H1 (cell line): ENCODE measurements at regions not wholly inside any gene's neighbourhood (a gene's known extent, or its start where the extent isn't known, plus 50 kb on each side); places are given as distances from the start of the nearest gene placed in this dataset.

Experiments used
- CTCF ChIA-PET: fragments of 300-600 bp; sonication (Branson Sonifier 250); formaldehyde crosslinking; loops from one replicate; lab custom pipeline; 2021; ENCODE audit not compliant: partially characterized antibody; lab: Charles Lee
- POLR2A ChIA-PET: fragments of 300-600 bp; sonication (Branson Sonifier 250); formaldehyde crosslinking; loops from one replicate; lab custom pipeline; 2021; ENCODE audit warnings: inconsistent platforms; ENCODE audit not compliant: partially characterized antibody; lab: Charles Lee
- DNase-seq, 2 experiments: peaks; one replicate each; pipeline versions ENCODE4 v3.0.0 to v3.0.0-alpha.2; 2010 to 2022; ENCODE audit warnings: low spot score in 2 of 2, low read depth in 1 of 2, mixed read lengths in 1 of 2
- FAIRE-seq: peaks from 2 replicates; lab custom pipeline; 2011; peaks lifted over from hg19 to GRCh38; lab: Jason Lieb, UNC
- H2AFZ ChIP-seq: 2 replicates; pipeline ENCODE4 v1.8.1; 2012; ENCODE audit warnings: low read length, inconsistent platforms
- H2AK5ac ChIP-seq: 2 replicates; pipeline ENCODE4 v1.6.1; 2013; ENCODE audit warnings: low read depth, low read length
- H2BK120ac ChIP-seq: replicated peaks from 2 replicates; pipeline ENCODE3; 2013; ENCODE audit warnings: low read depth, low read length, inconsistent platforms
- H2BK12ac ChIP-seq: 2 replicates; pipeline ENCODE4 v1.6.1; 2013; ENCODE audit warnings: low read depth, low read length
- H2BK15ac ChIP-seq: 2 replicates; pipeline ENCODE4 v1.6.1; 2013; ENCODE audit warnings: low read length
- H2BK20ac ChIP-seq: 2 replicates; pipeline ENCODE4 v1.6.1; 2013; ENCODE audit warnings: low read length
- H2BK5ac ChIP-seq: 2 replicates; pipeline ENCODE4 v1.6.1; 2013; ENCODE audit warnings: low read depth, low read length
- H3K14ac ChIP-seq: 2 replicates; pipeline ENCODE4 v1.6.1; 2013; ENCODE audit warnings: inconsistent platforms; ENCODE audit not compliant: insufficient read length
- H3K18ac ChIP-seq: 2 replicates; pipeline ENCODE4 v1.6.1; 2013; ENCODE audit warnings: low read length; ENCODE audit errors: extremely low read depth
- H3K23ac ChIP-seq: 2 replicates; pipeline ENCODE4 v1.6.1; 2013; ENCODE audit warnings: inconsistent platforms; ENCODE audit not compliant: insufficient read length
- H3K23me2 ChIP-seq: 2 replicates; pipeline ENCODE4 v1.6.1; 2013; ENCODE audit warnings: low read depth, low read length
- H3K27ac ChIP-seq: 2 replicates; pipeline ENCODE4 v1.6.1; 2011; ENCODE audit warnings: low read depth, low read length, inconsistent platforms
- H3K27me3 ChIP-seq, 4 experiments: replicated peaks in 1 of 4; 1 replicate in 1 of 4; 2 replicates in 3 of 4; pipeline versions ENCODE4 v1.6.1 to v1.8.1; 2011 to 2013; ENCODE audit warnings: low read length in 3 of 4, mild to moderate bottlenecking in 3 of 4, inconsistent platforms in 2 of 4, mixed read lengths in 2 of 4, moderate library complexity in 1 of 4; ENCODE audit not compliant: control insufficient read depth in 3 of 4, insufficient read depth in 3 of 4; ENCODE audit errors: extremely low read depth in 1 of 4
- H3K36me3 ChIP-seq, 4 experiments: 2 replicates each; pipeline versions ENCODE4 v1.6.1 to v1.8.1; 2011 to 2013; ENCODE audit warnings: mild to moderate bottlenecking in 4 of 4, low read length in 3 of 4, moderate library complexity in 2 of 4, control low read depth in 1 of 4, inconsistent platforms in 1 of 4; ENCODE audit not compliant: insufficient read depth in 4 of 4, control insufficient read depth in 2 of 4
- H3K4ac ChIP-seq: replicated peaks from 2 replicates; pipeline ENCODE3; 2013; ENCODE audit warnings: low read length, low read depth, mixed read lengths, inconsistent platforms; ENCODE audit not compliant: insufficient read length
- H3K4me1 ChIP-seq, 4 experiments: replicated peaks in 1 of 4; 1 replicate in 1 of 4; 2 replicates in 3 of 4; pipeline versions ENCODE4 v1.6.1 to v1.8.1; 2011 to 2013; ENCODE audit warnings: low read length in 3 of 4, inconsistent platforms in 2 of 4, mixed read lengths in 1 of 4; ENCODE audit not compliant: insufficient read depth in 4 of 4, control insufficient read depth in 3 of 4
- H3K4me2 ChIP-seq, 2 experiments: 2 replicates each; pipeline versions ENCODE4 v1.6.1 to v1.8.1; 2011 to 2013; ENCODE audit warnings: low read depth in 2 of 2, low read length in 2 of 2, control low read depth in 1 of 2, inconsistent platforms in 1 of 2, mild to moderate bottlenecking in 1 of 2; ENCODE audit not compliant: insufficient read depth in 1 of 2
- H3K4me3 ChIP-seq, 4 experiments: fragments of 200-600, 300-600 bp in 1 of 4; sonication (generic), shearing (Covaris generic), sonication (Bioruptor Twin) in 1 of 4; 2 replicates each; pipeline versions ENCODE4 v1.5.1 to v1.8.1; 2011 to 2016; ENCODE audit warnings: low read length in 4 of 4, low read depth in 3 of 4, control low read depth in 2 of 4, inconsistent platforms in 2 of 4, mild to moderate bottlenecking in 2 of 4, mixed read lengths in 1 of 4, moderate library complexity in 1 of 4; ENCODE audit not compliant: insufficient read depth in 2 of 4; ENCODE audit errors: extremely low read depth in 1 of 4
- H3K56ac ChIP-seq: replicated peaks from 2 replicates; pipeline ENCODE3; 2013; ENCODE audit warnings: low read depth, mild to moderate bottlenecking, mixed read lengths, low read length, inconsistent platforms; ENCODE audit not compliant: insufficient read length
- H3K79me1 ChIP-seq: 2 replicates; pipeline ENCODE4 v1.6.1; 2013; ENCODE audit warnings: low read depth, low read length, control low read depth
- H3K79me2 ChIP-seq, 2 experiments: 2 replicates each; pipeline versions ENCODE4 v1.6.1 to v1.8.1; 2012 to 2013; ENCODE audit warnings: low read length in 2 of 2, mild to moderate bottlenecking in 2 of 2, inconsistent platforms in 1 of 2; ENCODE audit not compliant: insufficient read depth in 2 of 2, control insufficient read depth in 1 of 2
- H3K9ac ChIP-seq, 4 experiments: replicated peaks in 1 of 4; 1 replicate in 1 of 4; 2 replicates in 3 of 4; pipeline versions ENCODE4 v1.6.1 to v1.8.1; 2011 to 2013; ENCODE audit warnings: low read depth in 3 of 4, low read length in 3 of 4, control low read depth in 2 of 4, mild to moderate bottlenecking in 2 of 4, moderate library complexity in 2 of 4, inconsistent platforms in 1 of 4; ENCODE audit errors: extremely low read depth in 1 of 4
- H3K9me3 ChIP-seq, 2 experiments: 2 replicates each; pipeline versions ENCODE4 v1.6.1 to v1.8.1; 2012 to 2013; ENCODE audit warnings: mild to moderate bottlenecking in 2 of 2, moderate library complexity in 2 of 2, control low read depth in 1 of 2, inconsistent platforms in 1 of 2, low read depth in 1 of 2, low read length in 1 of 2, mixed read lengths in 1 of 2; ENCODE audit not compliant: insufficient read depth in 2 of 2
- H4K20me1 ChIP-seq, 2 experiments: replicated peaks in 1 of 2; 2 replicates each; pipeline versions ENCODE3 to v1.8.1; 2011 to 2013; ENCODE audit warnings: inconsistent platforms in 2 of 2, low read length in 2 of 2, mild to moderate bottlenecking in 1 of 2; ENCODE audit not compliant: insufficient read depth in 2 of 2, control insufficient read depth in 1 of 2
- H4K5ac ChIP-seq: 2 replicates; pipeline ENCODE4 v1.6.1; 2013; ENCODE audit warnings: low read length, low read depth, mixed read lengths, inconsistent platforms; ENCODE audit not compliant: insufficient read length
- H4K8ac ChIP-seq: 2 replicates; pipeline ENCODE4 v1.8.0; 2013; ENCODE audit warnings: mild to moderate bottlenecking, moderate library complexity, low read length, inconsistent platforms; ENCODE audit not compliant: insufficient read depth; ENCODE audit errors: extremely low read depth
- H4K91ac ChIP-seq: replicated peaks from 2 replicates; pipeline ENCODE3; 2013; ENCODE audit warnings: low read length, mixed read lengths, inconsistent platforms; ENCODE audit not compliant: insufficient read length
- CTCF ChIP-seq, 3 experiments: IDR thresholded peaks; 1 replicate in 2 of 3; 2 replicates in 1 of 3; pipeline versions ENCODE4 v1.5.1 to v1.6.1; 2011; ENCODE audit warnings: low read length in 3 of 3, mild to moderate bottlenecking in 3 of 3, inconsistent platforms in 2 of 3, low read depth in 1 of 3, moderate library complexity in 1 of 3; ENCODE audit not compliant: insufficient read depth in 1 of 3; ENCODE audit errors: control extremely low read depth in 1 of 3
- FOSL1 ChIP-seq: IDR thresholded peaks from 2 replicates; pipeline ENCODE4 v1.6.1; 2011; ENCODE audit warnings: mild to moderate bottlenecking, low read depth, low read length, moderate library complexity; ENCODE audit not compliant: insufficient read depth
- JUND ChIP-seq: IDR thresholded peaks from 2 replicates; pipeline ENCODE4 v1.6.1; 2011; ENCODE audit warnings: mild to moderate bottlenecking, improper control_type of control experiment, low read length
- SIN3A ChIP-seq, 2 experiments: IDR thresholded peaks in 1 of 2; conservative IDR thresholded peaks in 1 of 2; 2 replicates each; pipeline ENCODE4 v1.6.1; 2011 to 2012; ENCODE audit warnings: low read length in 2 of 2, improper control_type of control experiment in 1 of 2, low read depth in 1 of 2, mild to moderate bottlenecking in 1 of 2
- WGBS, 2 experiments: shearing (Covaris generic) in 1 of 2; methylation state at CpG; one replicate each; pipeline versions ENCODE4 v1.1.6 to v1.1.7; 2013 to 2015; ENCODE audit warnings: low lambda C conversion rate in 2 of 2, mixed read lengths in 2 of 2, inconsistent platforms in 1 of 2, low coverage in 1 of 2, missing lambda C conversion rate in 1 of 2; ENCODE audit not compliant: insufficient replicate concordance in 2 of 2, insufficient coverage in 1 of 2, insufficient read length in 1 of 2; ENCODE audit errors: extremely low coverage in 1 of 2, missing lambda C conversion rate in 1 of 2; 5-methylcytosine and 5-hydroxymethylcytosine counted together

GRCh38 chr7:9981742-9982349 lies 991.8 kb upstream of the PHF14 start:
- Histone ChIP-seq H4K5ac (no peak overlapping the region), H2BK5ac (no peak overlapping the region), H3K4me1 (no peaks in the 10 kb centered on the region), H3K79me1 (no peaks in the 10 kb centered on the region), H4K20me1 (no peaks in the 10 kb centered on the region), H3K4me3 (no peak overlapping the region), H3K36me3 (no peaks in the 10 kb centered on the region), H2AK5ac (no peak overlapping the region), H2AFZ (no peak overlapping the region), H3K9ac (no peak overlapping the region), H3K9me3 (no peaks in the 10 kb centered on the region), H3K18ac (no peak overlapping the region), H3K4me2 (no peak overlapping the region), H3K27me3 (no peaks in the 10 kb centered on the region), H2BK12ac (no peak overlapping the region), H2BK20ac (no peak overlapping the region), H3K14ac (no peak overlapping the region), H4K91ac (no peak overlapping the region), H3K4ac (no peak overlapping the region), H4K8ac (no peak overlapping the region), H3K79me2 (no peaks in the 10 kb centered on the region), H2BK15ac (no peak overlapping the region), H3K56ac (no peak overlapping the region), H3K27ac (no peak overlapping the region), H3K23me2 (no peaks in the 10 kb centered on the region), H2BK120ac (no peak overlapping the region), H3K23ac (no peak overlapping the region)
- 95% methylated on average over 2 of the region's 2 CpGs; no CpG with 5 or more reads in 1 of the 2 experiments for WGBS, 2 experiments
- no peak for DNase-seq
- ChIA-PET CTCF (interaction anchor here (0.9 kb wide), 1 partner anchor 11 kb away, joined by 3 read pairs; no protein-coding TSS in a partner anchor), POLR2A (no interaction called here)
- FAIRE-seq, result no peak
- TF ChIP-seq FOSL1 (no peak), SIN3A (conservative IDR thresholded peaks at IDR 0.05 in 1 of 2, IDR thresholded peaks at IDR 0.05 in 1 of 2; ENCODE audit: low read depth in 1 of 2, low read length in 2 of 2) (no peak), JUND (no peak), CTCF (IDR thresholded peaks at IDR 0.05; ENCODE audit: control extremely low read depth in 1 of 3, insufficient read depth in 1 of 3, low read depth in 1 of 3, low read length in 3 of 3) (no peak)
